ENCODE measurements at regions not wholly inside any gene's neighbourhood (a gene's known extent, or its start where the extent isn't known, plus 50 kb on each side); places are given as distances from the start of the nearest gene placed in this dataset.

DNA sequence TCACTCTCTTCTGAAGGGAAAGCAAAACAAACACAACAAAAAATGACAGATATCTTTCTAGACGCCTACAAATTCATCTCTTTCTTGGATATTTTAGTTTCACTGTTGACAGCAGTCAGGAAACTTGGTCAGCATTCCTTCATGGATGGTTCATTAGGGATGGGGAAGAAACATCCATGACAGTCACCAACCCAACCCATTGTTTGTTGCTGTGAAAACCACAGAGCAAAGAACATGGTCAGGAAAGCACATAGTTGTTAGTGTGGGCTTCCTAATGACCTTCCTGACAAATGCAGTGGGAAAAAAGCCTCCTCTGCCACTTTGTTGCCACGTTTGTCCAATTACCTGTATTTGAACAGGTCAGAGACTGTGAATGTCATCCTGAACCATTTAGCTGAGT lies 139.8 kb upstream of the SNX19 start:
- no peak for DNase-seq

DNA sequence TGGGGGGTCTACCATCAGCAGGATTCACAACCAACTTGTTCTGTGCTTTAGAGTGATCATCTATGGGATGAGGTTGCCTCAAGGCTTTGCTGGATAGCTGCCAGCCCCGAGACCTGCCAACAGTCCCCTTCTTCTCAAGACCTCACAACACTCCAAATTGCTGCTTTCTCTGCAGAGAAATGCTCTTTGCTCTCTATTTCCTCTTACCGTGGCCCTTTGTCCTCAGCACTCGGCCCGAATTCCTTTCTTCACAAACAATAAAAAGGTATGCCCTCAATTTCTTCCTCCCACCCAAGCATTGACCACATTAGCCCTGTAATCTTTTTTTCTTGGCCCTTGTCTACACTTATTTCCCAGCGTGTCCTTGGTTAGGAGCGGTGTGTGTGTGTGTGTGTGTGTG lies 147.4 kb upstream of the SNX19 start:
- DNase-seq: no peak

DNA sequence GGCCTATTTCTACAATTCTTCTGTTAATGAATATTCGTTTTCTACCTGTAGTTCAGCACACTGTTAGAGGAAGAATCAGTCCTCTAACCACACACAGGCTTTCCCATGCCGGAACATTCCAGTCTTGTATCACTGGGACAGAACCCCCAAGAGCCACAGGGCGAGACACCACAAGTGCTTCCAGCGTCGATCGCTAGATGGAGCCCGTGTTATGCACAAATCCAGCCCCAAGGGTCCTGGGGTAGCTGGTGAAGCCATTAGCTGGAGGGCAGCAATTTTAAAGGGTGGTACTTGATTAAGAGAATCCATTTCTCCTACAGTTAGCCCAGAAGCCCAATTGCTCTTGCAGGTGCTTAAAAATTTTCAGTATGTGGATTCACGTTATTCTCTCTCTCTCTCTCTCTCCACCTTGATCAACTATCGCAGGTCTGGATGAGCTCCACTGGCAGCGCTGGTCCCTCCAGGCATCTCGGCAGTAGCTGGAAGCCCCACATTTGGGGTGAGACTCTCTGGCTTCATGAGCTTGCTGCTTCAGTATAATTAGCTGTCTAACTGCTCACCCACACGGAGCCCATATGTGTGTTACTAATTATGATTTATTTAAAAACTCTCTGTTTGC lies 148.2 kb upstream of the SNX19 start:
- DNase-seq: peak; percentile 2

DNA sequence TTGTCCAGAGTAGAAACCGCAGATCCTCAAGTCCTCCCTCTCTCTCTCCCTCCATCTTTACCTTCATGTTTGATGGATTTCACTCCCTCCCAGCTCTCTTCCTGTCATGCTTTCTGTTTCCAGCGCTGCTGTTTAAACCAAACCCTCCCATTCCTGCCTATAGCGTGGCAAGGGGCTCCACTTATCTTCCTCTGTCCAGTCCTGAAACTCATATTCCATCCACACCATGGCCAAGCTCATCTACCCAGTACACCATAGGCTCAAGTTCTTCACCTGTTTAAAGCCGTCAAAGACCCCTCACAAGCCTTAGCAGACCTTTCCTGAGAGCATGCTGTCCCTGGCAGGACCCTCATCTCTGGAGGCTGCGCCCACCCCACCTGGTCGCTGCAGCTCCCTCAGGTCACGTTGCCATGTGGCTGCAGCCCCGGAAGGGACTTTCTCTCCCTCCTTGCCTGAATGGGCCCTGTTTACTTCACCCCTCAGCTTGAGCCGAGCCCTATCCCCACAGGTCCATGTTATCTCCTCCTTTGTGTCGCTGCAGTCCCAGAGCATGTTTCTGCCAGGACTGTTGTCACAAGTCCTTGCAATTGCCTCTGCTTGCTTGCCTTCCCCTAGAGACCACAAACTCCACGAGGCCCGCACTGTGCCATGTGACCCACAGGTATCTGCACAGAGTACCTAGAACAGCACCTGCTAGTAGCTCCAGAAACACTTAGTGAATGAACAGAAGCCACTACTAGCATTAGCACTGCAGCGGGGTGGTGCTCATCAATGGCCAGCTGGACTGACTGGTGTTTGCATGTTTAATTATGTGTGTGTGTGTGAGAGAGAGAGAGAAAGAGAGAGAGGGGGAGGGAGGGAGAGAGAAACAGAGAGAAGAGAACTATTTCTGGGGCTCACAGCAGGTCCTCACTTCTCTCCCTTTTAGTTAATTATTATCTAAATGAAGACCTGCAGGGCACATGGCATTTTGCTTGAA lies 149.4 kb upstream of the SNX19 start:
- DNase-seq: no peak

DNA sequence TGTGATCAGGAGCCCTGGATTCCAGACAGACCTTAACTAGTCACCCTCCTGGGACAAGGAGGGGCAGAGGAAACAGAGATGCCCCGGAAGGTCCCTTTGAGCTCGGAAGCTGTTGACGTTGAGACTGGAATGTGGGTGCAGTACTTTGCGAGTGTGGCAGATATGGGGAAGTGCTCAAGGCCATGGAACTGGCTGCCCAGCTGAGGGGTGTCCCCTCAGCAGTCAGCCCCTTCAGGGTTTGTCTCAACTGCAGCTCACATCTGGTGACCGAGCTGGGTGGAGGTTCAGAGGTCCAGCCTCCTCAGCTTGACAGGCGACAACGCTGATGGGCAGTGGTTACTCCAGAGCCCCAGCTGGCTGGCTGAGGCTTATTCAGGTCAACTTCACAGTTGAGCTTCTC lies 150.3 kb upstream of the SNX19 start:
- DNase-seq: no peak

DNA sequence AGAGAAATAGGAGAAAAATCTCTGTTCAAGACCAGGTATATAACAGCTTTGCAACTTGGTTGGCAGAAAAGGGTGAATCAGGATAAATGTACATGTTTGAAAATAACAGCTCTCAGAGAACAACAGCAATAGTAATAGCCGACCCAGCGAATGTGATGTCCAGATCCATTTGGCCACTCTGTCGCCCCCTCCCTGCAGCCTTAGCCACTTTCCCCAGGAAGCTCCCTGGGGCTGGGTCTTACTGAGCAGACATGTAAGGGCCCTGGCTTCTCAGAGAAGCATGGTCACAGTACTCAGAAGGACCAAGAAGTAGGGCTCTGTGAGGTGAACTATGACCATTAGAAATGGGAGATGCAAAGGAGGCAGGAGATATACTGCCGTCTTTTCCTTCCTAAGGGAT lies 154.1 kb upstream of the SNX19 start:
- DNase-seq: no peak

DNA sequence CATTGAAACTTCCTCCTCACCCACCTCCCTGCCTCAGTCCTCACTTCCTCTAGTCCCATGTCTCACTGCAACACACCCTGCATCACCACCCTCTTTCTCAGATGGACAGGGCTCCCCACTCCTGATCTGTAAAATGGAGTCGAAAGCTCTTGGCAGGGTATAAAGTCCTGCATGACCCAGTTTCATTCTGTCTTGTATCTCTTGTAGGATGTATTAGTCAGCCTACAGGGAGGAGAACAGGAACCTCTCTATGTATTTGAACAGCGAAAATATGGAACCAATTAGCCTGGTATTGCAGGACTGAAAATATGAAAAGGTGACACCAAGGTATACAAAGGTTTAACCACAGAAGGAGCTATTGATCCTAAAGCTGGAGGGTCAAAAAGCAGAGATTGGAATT lies 156.9 kb upstream of the SNX19 start:
- DNase-seq: no peak

DNA sequence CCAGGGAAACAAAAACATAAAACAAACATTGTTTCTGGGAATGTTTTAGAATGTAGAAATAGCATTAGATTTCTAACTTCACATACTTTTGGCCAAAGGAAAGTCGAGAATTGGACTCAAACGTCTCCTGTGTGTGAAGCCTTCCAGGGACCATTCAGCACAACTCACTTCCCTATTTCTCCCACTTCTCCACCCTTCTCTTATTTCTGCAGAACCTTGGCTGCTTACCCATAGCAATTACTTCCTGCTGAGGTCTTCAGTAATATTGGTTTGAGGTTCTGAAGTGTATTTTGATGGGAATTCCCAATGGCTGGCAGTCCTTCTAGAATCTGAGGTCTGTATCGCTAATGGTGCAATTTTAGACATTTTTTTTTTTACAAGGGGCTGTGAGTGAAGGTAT lies 158.3 kb upstream of the SNX19 start:
- DNase-seq: no peak

DNA sequence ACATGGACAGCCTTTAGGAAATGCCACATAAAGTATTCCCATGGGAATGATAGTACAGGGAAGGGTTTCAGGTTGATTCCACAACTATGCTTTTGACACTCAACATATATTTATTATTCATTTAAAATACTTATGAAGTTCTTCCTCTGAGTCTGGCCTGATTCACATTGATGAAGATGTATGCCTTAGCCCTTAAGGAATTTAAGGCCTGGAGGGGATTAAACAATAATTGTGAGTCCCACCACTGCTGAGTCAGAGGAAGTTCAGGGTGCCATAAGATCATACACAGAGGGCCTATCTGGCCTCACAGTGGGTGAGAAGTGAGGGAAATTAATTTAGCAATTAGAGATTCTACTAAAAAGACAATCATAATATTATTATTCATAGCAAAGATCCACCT lies 161.1 kb upstream of the SNX19 start:
- DNase-seq: no peak

DNA sequence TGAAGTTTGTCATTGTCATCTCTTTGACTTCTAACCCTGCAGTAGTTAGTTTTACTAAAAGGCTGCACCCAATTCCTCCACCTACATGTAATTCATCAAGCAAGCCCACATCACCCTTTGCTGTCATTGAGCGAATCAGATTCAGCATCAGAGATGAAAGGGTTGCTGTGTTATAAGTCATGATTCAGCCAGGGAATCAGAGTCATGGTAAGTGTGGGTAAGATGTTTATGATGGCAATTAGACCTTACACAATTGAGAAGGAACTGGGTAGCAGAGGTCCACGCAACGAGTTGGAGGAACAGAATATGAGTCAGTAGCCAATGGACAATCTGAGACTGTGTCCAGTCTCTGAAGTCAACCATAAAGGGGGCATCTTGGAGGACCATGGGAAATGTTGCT lies 162.8 kb upstream of the SNX19 start:
- DNase-seq: peak; percentile 1

DNA sequence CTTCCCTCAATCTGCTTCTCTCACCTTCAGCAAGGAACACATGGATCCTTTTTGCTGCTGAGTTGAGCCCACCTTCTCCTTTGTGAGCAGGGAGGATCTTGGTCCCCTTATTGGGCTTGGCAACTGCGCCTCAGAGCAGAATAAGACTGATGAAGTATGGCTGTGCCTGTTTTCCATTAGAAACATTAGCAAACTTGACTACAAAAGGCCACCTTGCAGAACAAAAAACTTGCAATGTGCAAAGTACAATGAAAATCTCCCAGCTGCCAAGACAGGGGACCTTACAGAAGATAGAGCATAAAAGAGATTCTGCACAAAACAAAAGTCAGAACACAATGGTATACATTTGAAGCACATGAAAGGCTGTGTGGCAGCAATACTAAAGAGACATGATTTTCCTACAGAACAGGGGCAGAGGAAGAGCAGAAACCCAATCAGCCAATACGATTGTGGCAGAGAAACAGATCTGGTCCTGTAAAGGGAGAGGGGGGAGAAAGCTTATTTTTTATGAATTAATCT lies 173.5 kb upstream of the SNX19 start:
- no peak for DNase-seq

DNA sequence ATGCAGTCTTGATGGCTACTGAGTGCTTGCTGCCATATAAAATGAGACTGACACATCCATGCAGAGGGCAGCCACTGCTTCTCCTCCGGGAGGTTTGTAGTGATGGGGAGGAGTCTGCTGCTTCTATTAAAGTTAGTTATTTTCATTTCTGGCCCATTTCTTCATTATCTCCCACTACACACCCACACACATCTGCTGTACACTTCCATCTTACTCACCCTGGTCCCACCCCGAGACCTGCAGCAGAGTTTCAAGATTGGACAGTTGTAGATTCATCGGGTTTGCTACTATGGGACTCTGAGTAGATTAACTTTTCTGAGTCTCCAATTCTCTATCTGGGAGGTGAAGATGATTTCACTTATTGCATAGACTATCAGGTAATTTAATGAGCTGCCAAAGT lies 176.2 kb upstream of the SNX19 start:
- no peak for DNase-seq

DNA sequence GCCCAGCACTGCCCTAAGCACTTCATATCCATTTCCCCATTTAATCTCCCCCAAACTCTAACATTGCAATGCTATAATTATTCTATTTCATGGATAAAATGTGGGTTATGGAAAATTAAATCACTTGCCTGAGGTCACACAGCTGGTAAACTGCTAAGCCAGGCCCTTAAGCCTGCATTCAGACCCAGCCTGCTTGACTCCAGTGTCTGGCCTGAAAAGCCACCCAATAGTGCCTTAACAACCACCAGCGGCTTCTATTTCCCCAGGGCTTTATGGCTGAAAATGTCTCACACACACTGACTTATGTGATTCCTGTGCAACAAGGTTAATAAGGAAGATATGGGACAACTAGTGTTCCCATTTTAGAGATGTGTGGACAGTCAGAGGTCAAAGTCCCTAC lies 178.5 kb upstream of the SNX19 start:
- no peak for DNase-seq

DNA sequence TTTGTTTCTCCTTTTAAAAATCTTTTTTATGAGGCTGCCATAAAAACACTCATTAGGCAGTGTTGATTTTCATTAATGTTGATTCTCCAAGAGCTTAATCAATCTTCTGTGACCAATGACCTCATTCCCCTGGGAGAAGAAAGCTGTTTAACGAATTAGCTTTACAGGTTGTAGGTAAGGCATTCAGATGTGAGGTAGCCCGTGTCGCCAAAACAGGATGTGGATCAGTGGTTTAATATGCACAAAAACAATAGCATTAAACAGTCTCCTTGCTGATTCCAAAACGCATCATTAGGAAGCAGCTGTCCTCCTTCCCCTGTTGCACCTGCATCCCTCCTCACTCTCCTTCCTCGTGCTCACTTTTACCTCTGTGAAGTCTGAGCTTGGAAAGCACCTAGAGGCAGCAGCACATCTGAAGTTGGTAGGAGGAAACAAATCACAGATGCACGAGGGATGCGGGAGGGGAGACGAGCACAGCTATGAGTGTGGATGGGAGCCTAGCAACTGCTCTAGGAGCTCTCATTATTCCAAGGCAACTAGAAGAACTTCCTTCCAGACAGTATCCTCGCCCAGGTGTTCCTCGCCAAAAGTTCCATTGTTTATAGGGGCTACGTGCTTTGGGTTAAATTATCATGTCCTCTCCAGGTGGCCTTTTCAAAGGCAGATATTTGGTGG lies 179.4 kb upstream of the SNX19 start:
- DNase-seq: no peak

DNA sequence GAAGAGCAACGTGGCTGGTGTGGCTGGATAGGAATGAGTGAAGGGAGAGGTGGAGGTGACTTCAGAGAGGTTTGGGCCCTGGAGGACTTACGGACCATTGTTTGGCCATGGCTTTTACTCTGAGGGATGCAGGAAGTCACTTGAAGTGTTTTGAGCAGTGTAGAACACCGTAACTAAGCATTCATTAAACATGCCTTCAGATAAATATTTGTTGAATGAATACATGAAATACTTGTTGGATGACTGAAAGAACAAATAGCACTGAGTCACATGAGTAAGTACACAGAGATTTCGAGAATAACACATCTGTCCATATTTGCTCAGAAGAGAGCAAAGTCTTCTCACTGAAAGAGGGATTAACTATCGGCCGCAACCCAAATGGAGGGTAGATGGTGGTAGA lies 182.7 kb upstream of the SNX19 start:
- no peak for DNase-seq

DNA sequence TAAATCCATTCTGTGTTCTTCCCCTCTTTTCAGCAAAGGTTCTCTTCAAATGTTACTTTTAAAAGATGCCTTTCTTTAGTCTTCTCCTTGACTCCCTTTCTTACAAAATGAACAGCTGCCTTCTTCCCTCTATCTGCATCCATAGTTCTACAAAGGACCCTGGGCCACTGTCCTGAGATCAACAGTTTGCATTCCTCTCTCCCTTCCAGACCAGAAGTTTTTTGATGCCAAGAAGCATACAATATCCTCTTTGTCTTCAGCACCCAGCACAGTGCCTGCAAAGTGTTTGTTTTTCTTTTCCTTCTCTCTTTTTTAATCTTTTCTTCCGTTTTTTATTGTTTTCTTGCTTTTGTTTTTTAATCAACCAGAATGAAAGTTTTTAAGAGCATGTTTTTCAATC lies 183.5 kb upstream of the SNX19 start:
- no peak for DNase-seq

DNA sequence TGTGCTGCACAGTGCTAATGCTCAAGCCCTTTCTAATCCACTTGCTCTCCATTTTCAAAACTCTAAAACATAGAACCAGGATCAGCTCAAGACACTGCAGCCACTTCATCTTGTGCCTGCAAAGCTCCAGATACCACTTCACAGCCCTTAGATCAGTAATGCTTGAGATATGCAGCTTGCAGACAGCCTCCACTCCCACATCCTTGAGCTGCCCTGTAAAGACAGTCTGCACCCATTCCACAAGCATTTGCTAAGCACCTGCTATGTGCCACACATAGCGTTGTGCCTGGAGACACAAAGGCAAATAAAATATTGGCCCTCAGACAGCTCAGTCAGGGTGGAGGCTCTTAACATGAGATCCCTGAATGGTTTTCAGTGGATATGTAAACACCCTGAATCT lies 192.5 kb upstream of the SNX19 start:
- DNase-seq: no peak

DNA sequence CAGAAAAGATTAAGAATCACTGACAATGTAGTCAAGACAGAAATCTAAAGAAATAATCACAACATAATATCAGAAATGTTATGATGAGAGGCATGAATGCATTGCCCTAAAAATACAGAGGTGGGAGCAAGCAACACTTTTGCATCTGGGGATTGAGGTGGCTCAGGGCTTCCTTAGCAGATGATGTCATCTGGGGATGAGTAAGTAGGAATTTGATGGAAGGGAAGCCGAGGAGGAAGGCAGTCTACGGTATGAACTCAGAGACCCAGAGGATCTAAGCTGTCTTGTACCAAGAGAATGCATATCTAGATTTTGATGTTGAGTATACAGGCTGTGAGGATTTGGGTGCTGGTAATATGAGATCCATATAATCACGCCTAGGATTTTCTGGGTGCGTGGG lies 193.0 kb upstream of the SNX19 start:
- no peak for DNase-seq

DNA sequence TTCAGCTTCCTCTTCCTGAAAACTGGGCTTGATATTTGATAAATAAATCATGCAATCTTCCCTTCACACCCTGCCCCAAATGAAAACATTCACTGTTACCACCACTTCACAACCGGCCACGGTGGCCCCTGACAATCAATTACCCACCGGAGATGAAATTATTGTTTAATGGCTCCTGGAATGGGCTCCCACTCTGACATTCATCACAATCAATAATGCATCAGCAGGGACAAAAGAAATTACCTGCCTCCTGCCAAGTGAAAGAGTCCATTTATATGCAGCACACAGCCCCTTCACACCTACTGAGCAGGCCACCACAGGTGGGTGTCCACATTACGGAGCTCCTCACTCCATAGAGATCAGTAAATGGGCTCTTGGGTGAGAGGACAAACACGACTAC lies 193.5 kb upstream of the SNX19 start:
- DNase-seq: no peak

DNA sequence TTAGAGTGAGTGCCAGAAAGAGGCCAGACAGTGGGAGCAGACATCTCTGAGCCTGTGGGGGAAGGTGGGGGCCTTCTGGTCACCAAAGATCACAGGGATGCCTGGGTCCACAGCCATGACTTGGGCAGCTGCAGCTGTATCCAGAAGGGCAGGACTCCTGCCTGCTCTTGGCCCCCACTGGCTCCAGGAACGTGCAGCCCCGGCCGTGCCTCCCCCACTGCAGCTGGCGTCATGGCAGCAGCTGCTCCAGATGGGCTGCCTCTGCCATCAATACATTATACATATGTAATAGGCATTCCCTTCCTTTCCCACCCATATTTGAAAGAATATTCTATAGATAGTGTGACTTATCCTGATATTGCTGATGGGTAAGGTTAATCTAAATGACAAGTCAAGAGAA lies 195.5 kb upstream of the SNX19 start:
- DNase-seq: no peak

DNA sequence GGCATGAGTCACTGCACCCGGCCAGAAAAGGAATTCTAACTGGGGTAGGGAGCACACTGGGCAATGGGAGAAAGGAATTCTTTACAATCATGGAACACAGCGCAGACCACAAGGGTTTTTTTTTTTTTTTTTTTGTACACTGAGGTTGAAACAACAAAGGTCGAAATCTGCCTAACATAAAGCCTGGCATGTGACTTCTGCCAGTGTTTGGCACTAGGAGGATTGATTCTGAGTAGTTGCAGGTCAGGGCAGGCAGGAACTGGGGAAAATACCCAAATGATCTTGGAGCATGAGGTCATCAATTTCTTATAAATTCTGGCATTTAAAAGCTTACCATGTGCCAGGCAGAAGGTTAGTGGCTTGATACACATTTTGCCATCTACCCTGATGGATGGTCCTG lies 202.0 kb upstream of the SNX19 start:
- no peak for DNase-seq

DNA sequence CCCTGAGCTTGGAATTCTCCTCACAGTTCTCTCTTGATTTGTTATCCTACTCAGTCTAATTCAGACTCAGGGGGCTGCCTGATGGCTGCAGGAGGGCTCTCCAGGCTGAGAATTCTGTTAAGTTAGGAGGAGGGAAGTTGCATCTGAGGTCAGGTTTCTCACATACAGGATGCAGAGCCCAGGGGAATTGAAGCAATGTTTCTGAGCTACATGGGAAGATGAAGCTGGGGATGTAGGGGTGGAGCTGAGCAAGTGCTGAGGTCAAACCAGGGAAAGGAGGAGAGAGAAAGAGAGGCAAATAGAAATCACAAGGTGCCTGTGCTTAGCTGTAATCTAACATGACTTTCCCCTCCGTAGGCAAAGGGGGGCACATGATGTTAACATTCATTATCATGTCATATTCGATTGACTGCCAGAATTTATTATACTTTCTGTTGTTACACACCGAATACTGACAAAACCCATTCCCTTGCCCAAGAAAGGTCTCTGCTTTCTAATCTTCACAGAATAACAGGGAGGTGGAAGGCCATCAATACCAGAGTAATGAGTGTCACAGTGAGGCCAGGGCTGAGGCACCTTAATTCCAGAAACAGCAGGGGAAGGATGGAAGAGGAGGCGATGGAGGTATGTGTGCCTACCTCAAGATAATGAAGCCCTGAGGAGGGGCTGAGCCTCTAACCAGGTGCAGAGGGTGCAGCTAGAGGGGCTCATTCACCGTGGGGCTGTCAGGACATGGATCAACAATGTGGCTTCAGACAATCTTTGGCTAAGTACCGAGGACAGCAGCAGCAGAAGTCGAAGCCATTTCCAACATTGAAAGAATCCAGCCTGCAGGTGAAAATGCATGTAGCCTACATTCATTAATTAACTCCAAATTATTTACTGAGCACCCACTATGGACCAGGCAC lies 205.4 kb upstream of the SNX19 start:
- no peak for DNase-seq

DNA sequence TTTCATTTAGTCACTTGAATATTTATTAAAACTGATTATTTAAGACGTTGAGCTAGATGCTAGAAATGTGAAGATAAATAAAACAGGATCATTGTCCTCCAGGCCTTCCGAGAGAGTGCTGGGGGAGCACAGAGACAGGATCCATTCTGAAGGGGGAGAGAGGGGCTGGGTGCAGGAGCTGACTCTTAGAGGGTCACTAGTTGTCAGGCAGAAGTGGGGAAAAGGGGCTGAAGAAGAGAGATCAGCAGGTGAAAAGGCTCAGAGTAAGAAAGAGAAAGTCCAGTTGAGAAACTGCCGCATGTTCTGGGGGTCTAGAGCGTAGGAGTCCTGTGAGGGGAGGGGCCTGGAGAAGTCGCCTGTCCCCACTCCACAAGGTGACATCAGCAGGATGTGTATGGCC lies 206.2 kb upstream of the SNX19 start:
- DNase-seq: no peak

Data from SHP77 treated with DMSO at 0.1 percent for 48 hours (cell line).